ENCODE measurements at regions not wholly inside any gene's neighbourhood (a gene's known extent, or its start where the extent isn't known, plus 50 kb on each side); places are given as distances from the start of the nearest gene placed in this dataset.
"Not testable (repeated sequence)": the region's sequence is repeated elsewhere in the genome, so short reads cannot be mapped to it uniquely, and the experiment has no call there.

DNA sequence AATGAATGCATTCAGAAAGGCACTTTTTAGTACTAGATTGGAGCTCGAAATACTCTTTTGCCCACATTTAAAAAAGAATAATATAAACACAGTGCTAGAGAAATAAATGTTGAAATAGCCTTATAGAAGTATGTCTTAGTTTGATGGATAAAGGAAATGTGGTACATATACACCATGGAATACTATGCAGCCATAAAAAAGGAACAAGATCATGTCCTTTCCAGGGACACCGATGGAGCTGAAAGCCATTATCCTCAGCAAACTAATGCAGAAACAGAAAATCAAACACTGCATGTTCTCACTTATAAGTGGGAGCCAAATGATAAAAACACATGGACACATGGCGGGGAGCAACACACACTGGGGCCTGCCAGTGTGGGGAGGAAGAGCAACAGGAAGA, 135.0 kb downstream of the HNMT start:
- not testable (repeated sequence) for H2BK15ac ChIP-seq (ENCODE audit: low read length); H3K14ac ChIP-seq (ENCODE audit: low read length); H3K9ac ChIP-seq (ENCODE audit: low read depth, low read length, poor library complexity); H3K4me3 ChIP-seq (ENCODE audit: low read length in 2 of 2); H3K18ac ChIP-seq (ENCODE audit: low read length); H2AK5ac ChIP-seq (ENCODE audit: low read depth, low read length); H3K4me2 ChIP-seq (ENCODE audit: insufficient read depth, low read length, poor library complexity, severe bottlenecking); H4K8ac ChIP-seq (ENCODE audit: low read depth, low read length); H3K36me3 ChIP-seq (replicated peaks in 1 of 2; ENCODE audit: control insufficient read depth in 2 of 2, insufficient read depth in 2 of 2, low read length in 2 of 2); H2BK12ac ChIP-seq (ENCODE audit: low read length); H3K4me1 ChIP-seq (ENCODE audit: control insufficient read depth in 2 of 2, insufficient read depth in 1 of 2, low read depth in 1 of 2, low read length in 2 of 2); H2BK120ac ChIP-seq (ENCODE audit: low read depth, low read length); DNase-seq (ENCODE audit: low spot score); H3K4ac ChIP-seq (ENCODE audit: low read length); H3K79me1 ChIP-seq (ENCODE audit: low read depth, low read length); H3K27ac ChIP-seq (replicated peaks; ENCODE audit: low read length); H4K91ac ChIP-seq (ENCODE audit: low read depth, low read length, poor library complexity); H3K27me3 ChIP-seq (ENCODE audit: control insufficient read depth in 3 of 3, insufficient read depth in 3 of 3, low read depth in 1 of 3, low read length in 3 of 3); H3K23ac ChIP-seq (ENCODE audit: low read depth, low read length, poor library complexity); H2BK5ac ChIP-seq (ENCODE audit: low read length); H3K9me3 ChIP-seq (replicated peaks in 1 of 2; ENCODE audit: control insufficient read depth in 2 of 2, insufficient read depth in 1 of 2, low read depth in 1 of 2, low read length in 2 of 2); H2AFZ ChIP-seq (ENCODE audit: low read length)
- no CpG with 5 or more reads among the region's 3 CpGs for WGBS, 2 donors (ENCODE audit: extremely low coverage in 2 of 2, insufficient read length in 2 of 2, insufficient replicate concordance in 1 of 2)

DNA sequence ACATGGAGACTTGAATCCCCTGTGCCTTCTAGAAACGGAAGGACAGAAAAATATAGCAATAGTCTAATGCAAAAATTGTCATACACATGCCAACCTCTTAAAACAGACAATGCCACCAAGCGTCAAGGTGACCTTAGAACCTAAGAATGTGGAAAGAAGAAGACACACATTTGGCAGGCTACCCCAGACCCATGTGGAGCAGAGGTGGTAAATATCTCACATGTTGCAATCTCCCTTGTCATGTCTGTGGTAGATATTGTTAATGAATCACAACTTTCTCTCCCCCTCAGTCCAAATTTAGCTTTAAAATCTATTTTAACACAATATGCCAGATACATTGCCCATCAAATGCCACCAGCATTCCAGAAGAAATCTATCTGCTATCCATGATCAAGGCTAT, 137.4 kb downstream of the HNMT start:
- H2AFZ ChIP-seq (ENCODE audit: low read length): no peak overlapping the region
- H3K23ac ChIP-seq (ENCODE audit: low read depth, low read length, poor library complexity): no peak overlapping the region
- H4K91ac ChIP-seq (ENCODE audit: low read depth, low read length, poor library complexity): no peak overlapping the region
- no peak overlapping the region for H3K27ac ChIP-seq (replicated peaks; ENCODE audit: low read length)
- no peak overlapping the region for H2AK5ac ChIP-seq (ENCODE audit: low read depth, low read length)
- no peaks in the 10 kb centered on the region for H3K36me3 ChIP-seq (replicated peaks in 1 of 2; ENCODE audit: control insufficient read depth in 2 of 2, insufficient read depth in 2 of 2, low read length in 2 of 2)
- no peak overlapping the region for H3K14ac ChIP-seq (ENCODE audit: low read length)
- WGBS, 2 donors (ENCODE audit: extremely low coverage in 2 of 2, insufficient read length in 2 of 2, insufficient replicate concordance in 1 of 2): no CpG with 5 or more reads among the region's 2 CpGs
- no peak overlapping the region for H3K4me3 ChIP-seq (ENCODE audit: low read length in 2 of 2)
- peaks cover 0 to 2% of the 10 kb centered on the region in 2 donors for H3K4me1 ChIP-seq (ENCODE audit: control insufficient read depth in 2 of 2, insufficient read depth in 1 of 2, low read depth in 1 of 2, low read length in 2 of 2)
- no peak overlapping the region for H2BK5ac ChIP-seq (ENCODE audit: low read length)
- no peak overlapping the region for H3K4ac ChIP-seq (ENCODE audit: low read length)
- H2BK12ac ChIP-seq (ENCODE audit: low read length): no peak overlapping the region
- H3K27me3 ChIP-seq (ENCODE audit: control insufficient read depth in 3 of 3, insufficient read depth in 3 of 3, low read depth in 1 of 3, low read length in 3 of 3): no peaks in the 10 kb centered on the region
- H3K9me3 ChIP-seq (replicated peaks in 1 of 2; ENCODE audit: control insufficient read depth in 2 of 2, insufficient read depth in 1 of 2, low read depth in 1 of 2, low read length in 2 of 2): no peaks in the 10 kb centered on the region
- no peak overlapping the region for H3K18ac ChIP-seq (ENCODE audit: low read length)
- H4K8ac ChIP-seq (ENCODE audit: low read depth, low read length): no peak overlapping the region
- no peak overlapping the region for H3K4me2 ChIP-seq (ENCODE audit: insufficient read depth, low read length, poor library complexity, severe bottlenecking)
- H3K9ac ChIP-seq (ENCODE audit: low read depth, low read length, poor library complexity): no peak overlapping the region
- no peak overlapping the region for H2BK120ac ChIP-seq (ENCODE audit: low read depth, low read length)
- no peaks in the 10 kb centered on the region for H3K79me1 ChIP-seq (ENCODE audit: low read depth, low read length)
- DNase-seq (ENCODE audit: low spot score): no peak
- no peak overlapping the region for H2BK15ac ChIP-seq (ENCODE audit: low read length)

DNA sequence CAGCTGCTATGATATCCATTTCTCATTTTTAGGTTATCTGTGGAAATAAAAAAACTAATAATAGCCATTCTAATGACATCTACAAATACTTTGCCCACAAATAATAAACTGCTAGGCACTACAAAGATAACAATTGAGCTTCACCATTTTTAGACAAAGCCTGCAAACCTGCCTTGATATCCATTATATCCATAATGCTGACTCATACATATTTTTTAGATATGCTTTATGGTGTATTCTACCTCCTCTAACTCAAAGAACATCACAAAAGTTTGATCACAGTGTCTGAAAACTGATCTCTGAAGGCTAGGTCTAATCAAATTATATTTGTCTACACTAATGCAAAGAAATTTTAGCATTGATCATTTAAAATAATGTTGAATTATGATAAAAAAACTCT, 138.4 kb downstream of the HNMT start:
- no peak overlapping the region for H2BK12ac ChIP-seq (ENCODE audit: low read length)
- no peak overlapping the region for H2BK15ac ChIP-seq (ENCODE audit: low read length)
- DNase-seq (ENCODE audit: low spot score): no peak
- H3K36me3 ChIP-seq (replicated peaks in 1 of 2; ENCODE audit: control insufficient read depth in 2 of 2, insufficient read depth in 2 of 2, low read length in 2 of 2): no peaks in the 10 kb centered on the region
- H2AK5ac ChIP-seq (ENCODE audit: low read depth, low read length): no peak overlapping the region
- H3K9me3 ChIP-seq (replicated peaks in 1 of 2; ENCODE audit: control insufficient read depth in 2 of 2, insufficient read depth in 1 of 2, low read depth in 1 of 2, low read length in 2 of 2): no peaks in the 10 kb centered on the region
- H3K23ac ChIP-seq (ENCODE audit: low read depth, low read length, poor library complexity): no peak overlapping the region
- H4K91ac ChIP-seq (ENCODE audit: low read depth, low read length, poor library complexity): no peak overlapping the region
- peaks cover 0 to 2% of the 10 kb centered on the region in 2 donors for H3K4me1 ChIP-seq (ENCODE audit: control insufficient read depth in 2 of 2, insufficient read depth in 1 of 2, low read depth in 1 of 2, low read length in 2 of 2)
- H3K14ac ChIP-seq (ENCODE audit: low read length): no peak overlapping the region
- no peak overlapping the region for H2BK5ac ChIP-seq (ENCODE audit: low read length)
- H3K4me2 ChIP-seq (ENCODE audit: insufficient read depth, low read length, poor library complexity, severe bottlenecking): no peak overlapping the region
- no peak overlapping the region for H3K18ac ChIP-seq (ENCODE audit: low read length)
- H3K27ac ChIP-seq (replicated peaks; ENCODE audit: low read length): no peak overlapping the region
- no peaks in the 10 kb centered on the region for H3K27me3 ChIP-seq (ENCODE audit: control insufficient read depth in 3 of 3, insufficient read depth in 3 of 3, low read depth in 1 of 3, low read length in 3 of 3)
- H2BK120ac ChIP-seq (ENCODE audit: low read depth, low read length): no peak overlapping the region
- H4K8ac ChIP-seq (ENCODE audit: low read depth, low read length): no peak overlapping the region
- no peak overlapping the region for H3K4me3 ChIP-seq (ENCODE audit: low read length in 2 of 2)
- H3K79me1 ChIP-seq (ENCODE audit: low read depth, low read length): no peaks in the 10 kb centered on the region
- no peak overlapping the region for H2AFZ ChIP-seq (ENCODE audit: low read length)
- H3K4ac ChIP-seq (ENCODE audit: low read length): no peak overlapping the region
- H3K9ac ChIP-seq (ENCODE audit: low read depth, low read length, poor library complexity): no peak overlapping the region

DNA sequence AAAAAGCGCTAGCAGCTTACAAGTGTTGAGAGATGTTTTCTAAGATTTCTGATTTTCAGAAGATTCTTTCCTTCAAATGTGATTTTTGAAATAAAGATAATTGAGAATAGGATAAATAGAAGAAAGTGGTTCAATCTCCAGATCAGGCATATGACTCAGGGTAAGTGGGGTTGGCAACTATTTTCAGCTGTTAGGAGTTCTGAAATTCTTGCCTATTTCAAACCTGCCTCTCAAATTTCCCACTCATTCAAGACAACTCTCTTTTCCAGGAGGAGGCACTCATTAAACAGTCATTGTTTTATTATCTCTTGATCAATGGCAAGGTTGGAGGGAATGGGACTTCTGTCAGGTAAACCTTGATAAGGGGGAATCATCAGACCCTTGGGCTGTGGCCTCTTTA, 138.9 kb downstream of the HNMT start:
- H3K79me1 ChIP-seq (ENCODE audit: low read depth, low read length): no peaks in the 10 kb centered on the region
- H3K36me3 ChIP-seq (replicated peaks in 1 of 2; ENCODE audit: control insufficient read depth in 2 of 2, insufficient read depth in 2 of 2, low read length in 2 of 2): no peaks in the 10 kb centered on the region
- no peak for DNase-seq (ENCODE audit: low spot score)
- peaks cover 0 to 2% of the 10 kb centered on the region in 2 donors for H3K4me1 ChIP-seq (ENCODE audit: control insufficient read depth in 2 of 2, insufficient read depth in 1 of 2, low read depth in 1 of 2, low read length in 2 of 2)
- H2AFZ ChIP-seq (ENCODE audit: low read length): no peak overlapping the region
- H3K4ac ChIP-seq (ENCODE audit: low read length): no peak overlapping the region
- no peak overlapping the region for H2BK120ac ChIP-seq (ENCODE audit: low read depth, low read length)
- H2AK5ac ChIP-seq (ENCODE audit: low read depth, low read length): no peak overlapping the region
- H4K91ac ChIP-seq (ENCODE audit: low read depth, low read length, poor library complexity): no peak overlapping the region
- no peak overlapping the region for H3K9ac ChIP-seq (ENCODE audit: low read depth, low read length, poor library complexity)
- no peak overlapping the region for H2BK15ac ChIP-seq (ENCODE audit: low read length)
- H3K27ac ChIP-seq (replicated peaks; ENCODE audit: low read length): no peak overlapping the region
- H3K18ac ChIP-seq (ENCODE audit: low read length): no peak overlapping the region
- WGBS, 2 donors (ENCODE audit: extremely low coverage in 2 of 2, insufficient read length in 2 of 2, insufficient replicate concordance in 1 of 2): no CpG with 5 or more reads among the region's 1 CpG
- H4K8ac ChIP-seq (ENCODE audit: low read depth, low read length): no peak overlapping the region
- H3K4me3 ChIP-seq (ENCODE audit: low read length in 2 of 2): no peak overlapping the region
- H3K23ac ChIP-seq (ENCODE audit: low read depth, low read length, poor library complexity): no peak overlapping the region
- no peaks in the 10 kb centered on the region for H3K9me3 ChIP-seq (replicated peaks in 1 of 2; ENCODE audit: control insufficient read depth in 2 of 2, insufficient read depth in 1 of 2, low read depth in 1 of 2, low read length in 2 of 2)
- no peak overlapping the region for H2BK5ac ChIP-seq (ENCODE audit: low read length)
- H3K14ac ChIP-seq (ENCODE audit: low read length): no peak overlapping the region
- H2BK12ac ChIP-seq (ENCODE audit: low read length): no peak overlapping the region
- H3K27me3 ChIP-seq (ENCODE audit: control insufficient read depth in 3 of 3, insufficient read depth in 3 of 3, low read depth in 1 of 3, low read length in 3 of 3): no peaks in the 10 kb centered on the region
- H3K4me2 ChIP-seq (ENCODE audit: insufficient read depth, low read length, poor library complexity, severe bottlenecking): no peak overlapping the region

Data from neuronal stem cell (in vitro differentiated cells).